Ovary (tissue), 7 donors: ENCODE measurements at regions not wholly inside any gene's neighbourhood (a gene's known extent, or its start where the extent isn't known, plus 50 kb on each side); places are given as distances from the start of the nearest gene placed in this dataset.

Source experiments
- DNase-seq, 5 donors: peaks; one replicate each; pipeline ENCODE4 v3.0.0-alpha.2; 2019 to 2020
- H3K27ac ChIP-seq, 2 donors: fragments of 200-600 bp; one replicate each; pipeline versions ENCODE4 v1.5.1 to v1.8.0; 2019 to 2022
- H3K27me3 ChIP-seq: fragments of 200-600 bp; one replicate; pipeline ENCODE4 v1.8.0; 2022
- H3K36me3 ChIP-seq: fragments of 200-600 bp; sonication (generic); one replicate; pipeline ENCODE4 v1.5.1; 2019
- H3K4me1 ChIP-seq: one replicate; pipeline ENCODE4 v1.8.1; 2013; ENCODE audit warnings: mild to moderate bottlenecking, moderate library complexity; ENCODE audit not compliant: insufficient read depth
- H3K4me3 ChIP-seq: fragments of 200-600 bp; sonication (generic); one replicate; pipeline ENCODE4 v1.5.1; 2017
- H3K9me3 ChIP-seq, 2 donors: fragments of 200-600 bp in 1 of 2; sonication (generic) in 1 of 2; one replicate each; pipeline versions ENCODE4 v1.5.1 to v1.8.1; 2013 to 2019; ENCODE audit warnings: mild to moderate bottlenecking in 1 of 2, moderate library complexity in 1 of 2
- CTCF ChIP-seq, 3 donors: fragments of 450-650 bp in 2 of 3; fragments of 200-600 bp in 1 of 3; IDR thresholded peaks; one replicate each; pipeline versions ENCODE4 v1.5.1 to v1.8.0; 2016 to 2022; ENCODE audit warnings: antibody characterized with exemption in 3 of 3, mild to moderate bottlenecking in 1 of 3
- EP300 ChIP-seq: sonication (generic); formaldehyde crosslinking; IDR thresholded peaks from one replicate; pipeline ENCODE4 v1.6.1; 2017; ENCODE audit warnings: antibody characterized with exemption
- POLR2A ChIP-seq: fragments of 450-650 bp; IDR thresholded peaks from one replicate; pipeline ENCODE4 v1.6.1; 2017; ENCODE audit warnings: antibody characterized with exemption, mild to moderate bottlenecking, moderate library complexity
- WGBS, 3 donors: extraction: QIAGEN DNeasy Blood & Tissue Kit in 1 of 3; methylation state at CpG; one replicate each; pipeline versions ENCODE4 v1.1.5 to v1.1.7; 2013 to 2017; 5-methylcytosine and 5-hydroxymethylcytosine counted together
- intact Hi-C, 4 donors: fragments of 100-400 bp; cut with DNase I; formaldehyde crosslinking; loops; one replicate each; pipeline versions ENCODE4 v1.11.0 to v1.15.1; 2022 to 2023
- donor health status: DM: no; HTN: no; CAD: no; lungs with moderate emphysema.
- donor health status: DM: no; HTN: no; CAD: no.
- donor health status: Bipolar disorder and iron deficiency.
- donor health status: DM: no; HTN: no; CAD: no.
- donor health status: DM: yes; HTN: yes; CAD: no.

- 65 to 78% (median 66%) methylated on average over 1 of the region's 1 CpG for WGBS, 3 donors
- H3K4me3 ChIP-seq: no peak overlapping the region
Measured at GRCh38 chr1:194040496-194040895, 854.1 kb upstream of the B3GALT2 start.

GRCh38 chr1:194039578-194039977 lies 853.2 kb upstream of the B3GALT2 start:
- TF ChIP-seq EP300: no peak
- TF ChIP-seq CTCF (IDR thresholded peaks at IDR 0.05): no peak
- no peak for TF ChIP-seq POLR2A
- Histone ChIP-seq H3K4me3 (no peak overlapping the region), H3K27ac (no peak overlapping the region), H3K36me3 (no peaks in the 10 kb centered on the region), H3K9me3 (no peaks in the 10 kb centered on the region), H3K27me3 (no peaks in the 10 kb centered on the region), H3K4me1 (no peaks in the 10 kb centered on the region)
- intact Hi-C loops: no loop called here
- no peak for DNase-seq
- 78 to 94% (median 78%) methylated on average over 1 of the region's 1 CpG for WGBS, 3 donors

More at GRCh38 chr1:194040496-194040895, 854.1 kb upstream of the B3GALT2 start:
- no peaks in the 10 kb centered on the region for H3K9me3 ChIP-seq
- DNase-seq: no peak
- no peak for TF ChIP-seq EP300
- TF ChIP-seq POLR2A: no peak
- no peak for TF ChIP-seq CTCF (IDR thresholded peaks at IDR 0.05)
- H3K4me1 ChIP-seq: no peaks in the 10 kb centered on the region
- H3K27ac ChIP-seq: no peak overlapping the region
- no peaks in the 10 kb centered on the region for H3K27me3 ChIP-seq
- no peaks in the 10 kb centered on the region for H3K36me3 ChIP-seq
- intact Hi-C loops: no loop called here

GRCh38 chr1:194033646-194034045 lies 847.2 kb upstream of the B3GALT2 start:
- no peaks in the 10 kb centered on the region for H3K27me3 ChIP-seq

GRCh38 chr1:194028002-194028401 lies 841.6 kb upstream of the B3GALT2 start:
- intact Hi-C loops: no loop called here
- Histone ChIP-seq H3K27me3 (no peaks in the 10 kb centered on the region), H3K4me1 (no peaks in the 10 kb centered on the region), H3K27ac (no peak overlapping the region), H3K4me3 (no peak overlapping the region), H3K36me3 (no peaks in the 10 kb centered on the region), H3K9me3 (no peaks in the 10 kb centered on the region)
- 68 to 75% (median 69%) methylated on average over 1 of the region's 1 CpG for WGBS, 3 donors
- DNase-seq: no peak
- TF ChIP-seq POLR2A: no peak
- TF ChIP-seq EP300: no peak
- TF ChIP-seq CTCF (IDR thresholded peaks at IDR 0.05): no peak

More at GRCh38 chr1:194033646-194034045, 847.2 kb upstream of the B3GALT2 start:
- TF ChIP-seq CTCF (IDR thresholded peaks at IDR 0.05) (no peak), POLR2A (no peak), EP300 (no peak)
- H3K27ac ChIP-seq: no peak overlapping the region
- H3K4me1 ChIP-seq: no peaks in the 10 kb centered on the region
- H3K4me3 ChIP-seq: no peak overlapping the region
- intact Hi-C loops: no loop called here
- no peaks in the 10 kb centered on the region for H3K36me3 ChIP-seq
- H3K9me3 ChIP-seq: no peaks in the 10 kb centered on the region
- no peak for DNase-seq

- Histone ChIP-seq H3K36me3 (no peaks in the 10 kb centered on the region), H3K27ac (no peak overlapping the region), H3K27me3 (no peaks in the 10 kb centered on the region), H3K9me3 (no peaks in the 10 kb centered on the region), H3K4me1 (no peaks in the 10 kb centered on the region), H3K4me3 (no peak overlapping the region)
- intact Hi-C loops: no loop called here
- no peak for TF ChIP-seq POLR2A
- no peak for TF ChIP-seq EP300
- no peak for TF ChIP-seq CTCF (IDR thresholded peaks at IDR 0.05)
- WGBS, 3 donors: 92 to 98% (median 96%) methylated on average over 3 of the region's 3 CpGs
- DNase-seq: no peak
Measured at GRCh38 chr1:194026422-194026821, 840.0 kb upstream of the B3GALT2 start.
